HAP-1 (cell line): ENCODE measurements at regions not wholly inside any gene's neighbourhood (a gene's known extent, or its start where the extent isn't known, plus 50 kb on each side); places are given as distances from the start of the nearest gene placed in this dataset.
"Not testable (repeated sequence)": the region's sequence is repeated elsewhere in the genome, so short reads cannot be mapped to it uniquely, and the experiment has no call there.

Experiments
- DNase-seq, 2 experiments: peaks; one replicate each; pipeline ENCODE4 v3.0.0-alpha.2; 2016 to 2020; ENCODE audit warnings: low spot score in 2 of 2
- H3K27me3 ChIP-seq: fragments of 250-450 bp; sonication (Bioruptor Pico); 2 replicates; pipeline ENCODE4 v1.5.1; 2020; ENCODE audit warnings: low read depth, mild to moderate bottlenecking, moderate library complexity
- H3K36me3 ChIP-seq: fragments of 250-450 bp; sonication (Bioruptor Pico); replicated peaks from 2 replicates; pipeline ENCODE4 v1.5.1; 2020; ENCODE audit warnings: mild to moderate bottlenecking
- H3K4me1 ChIP-seq: fragments of 250-450 bp; sonication (Bioruptor Pico); 2 replicates; pipeline ENCODE4 v1.5.1; 2020; ENCODE audit warnings: mild to moderate bottlenecking
- H3K4me3 ChIP-seq: fragments of 250-450 bp; sonication (Bioruptor Pico); 2 replicates; pipeline ENCODE4 v1.5.1; 2020; ENCODE audit warnings: mild to moderate bottlenecking, moderate library complexity
- H3K9me3 ChIP-seq: fragments of 250-450 bp; sonication (Bioruptor Pico); 2 replicates; pipeline ENCODE4 v1.5.1; 2020; ENCODE audit warnings: mild to moderate bottlenecking, moderate library complexity
- in situ Hi-C: fragments of 300-500 bp; cut with MboI; formaldehyde crosslinking; loops from 3 replicates; pipeline ENCODE4 v1.14.3; 2020; ENCODE audit warnings: low sequenced_read_pairs, inconsistent platforms, mixed read lengths

DNA sequence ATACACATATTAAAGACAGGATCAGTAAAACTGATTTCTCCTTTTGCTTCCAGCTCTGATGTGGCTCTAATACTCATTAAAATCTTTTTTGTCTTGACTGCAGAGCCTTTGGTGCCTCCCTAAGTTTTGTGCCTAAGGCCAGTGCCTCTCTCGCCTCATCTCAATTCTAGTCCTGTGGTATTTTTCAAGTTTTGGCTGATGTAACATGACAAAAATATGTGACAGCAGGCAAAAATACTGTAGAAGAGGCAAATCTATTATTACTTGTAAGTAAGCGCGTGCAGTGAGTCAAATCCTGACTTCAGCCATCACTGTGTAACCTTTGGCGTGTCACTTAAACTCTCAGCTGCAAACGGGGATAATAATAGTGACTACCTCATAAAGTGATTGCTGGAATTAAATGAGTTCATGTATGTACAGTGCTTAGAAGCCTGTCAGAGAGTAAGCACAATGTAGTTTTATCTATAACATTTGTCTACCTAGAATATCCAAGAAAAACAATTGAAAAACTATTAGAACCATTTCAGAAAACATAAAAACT lies 74.0 kb downstream of the MAB21L3 start:
- in situ Hi-C loops, result no loop called here
- Histone ChIP-seq H3K4me1 (no peaks in the 10 kb centered on the region), H3K36me3 (no peaks in the 10 kb centered on the region), H3K27me3 (no peaks in the 10 kb centered on the region; the same call in 1 of the 2 replicates), H3K9me3 (no peaks in the 10 kb centered on the region), H3K4me3 (no peak overlapping the region)
- no peak for DNase-seq

DNA sequence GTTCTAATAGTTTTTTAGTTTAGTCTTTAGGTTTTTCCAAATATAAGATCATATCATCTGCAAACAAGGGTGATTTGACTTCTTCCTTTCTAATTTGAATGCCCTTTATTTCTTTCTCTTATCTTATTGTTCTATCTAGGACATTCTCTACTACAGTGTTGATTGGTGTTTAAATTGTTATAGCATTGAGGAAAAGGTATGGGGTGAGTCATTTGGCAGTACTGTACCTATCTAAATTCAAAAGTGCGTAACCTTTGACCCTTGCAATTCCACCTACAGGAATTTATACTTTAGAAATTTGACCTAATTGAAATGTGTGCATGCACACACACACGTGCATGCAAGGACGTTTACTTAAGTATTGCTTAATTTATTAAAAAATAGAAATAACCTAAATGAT lies 78.3 kb downstream of the MAB21L3 start:
- H3K4me1 ChIP-seq, result no peaks in the 10 kb centered on the region
- no peaks in the 10 kb centered on the region for H3K9me3 ChIP-seq
- in situ Hi-C loops, result no loop called here
- peaks cover 2% of the 10 kb centered on the region; the same call in 1 of the 2 replicates for H3K27me3 ChIP-seq
- no peak for DNase-seq
- no peaks in the 10 kb centered on the region for H3K36me3 ChIP-seq
- H3K4me3 ChIP-seq, result no peak overlapping the region

DNA sequence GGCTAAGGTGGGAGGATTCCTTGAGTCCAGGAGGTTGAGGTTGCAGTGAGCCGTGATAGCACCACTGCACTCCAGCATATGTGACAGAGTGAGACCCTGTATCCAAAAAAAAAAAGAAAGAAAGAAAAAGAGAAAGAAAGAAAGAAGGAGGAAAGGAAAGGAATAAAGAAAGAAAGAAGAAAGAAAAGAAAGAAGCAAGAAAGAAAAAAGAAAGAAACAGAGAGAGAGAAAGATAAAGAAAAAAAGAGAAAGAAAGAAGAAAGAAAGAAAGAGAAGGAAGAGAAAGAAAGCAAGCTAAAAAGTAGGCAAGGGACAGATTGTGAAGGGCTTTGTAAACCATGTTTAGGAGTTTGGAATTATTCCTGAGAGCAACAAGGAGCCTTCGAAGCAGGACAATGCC lies 80.1 kb downstream of the MAB21L3 start:
- peaks cover 2% of the 10 kb centered on the region; the same call in 1 of the 2 replicates for H3K27me3 ChIP-seq
- H3K36me3 ChIP-seq, result no peaks in the 10 kb centered on the region
- H3K4me1 ChIP-seq, result no peaks in the 10 kb centered on the region
- H3K9me3 ChIP-seq, result no peaks in the 10 kb centered on the region
- DNase-seq, result no peak
- in situ Hi-C loops, result no loop called here
- no peak overlapping the region for H3K4me3 ChIP-seq

DNA sequence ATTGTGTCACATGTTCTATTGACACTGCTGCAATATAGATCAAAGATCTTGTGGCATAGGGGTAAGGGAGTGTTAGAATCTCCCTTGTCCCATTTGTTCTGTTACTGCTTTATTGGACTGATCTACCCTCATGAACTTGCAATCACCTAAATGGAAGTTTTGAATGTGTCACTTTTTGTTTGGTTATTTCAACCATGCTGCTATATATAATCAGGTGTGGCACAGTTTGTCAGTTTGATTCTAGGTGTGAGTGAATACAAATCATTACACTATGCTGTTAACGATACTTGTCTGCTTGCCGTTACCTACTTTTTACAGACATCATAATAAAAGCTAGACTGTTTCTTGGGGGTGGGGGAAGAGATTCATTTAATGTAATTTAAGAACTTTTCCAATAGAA lies 82.6 kb downstream of the MAB21L3 start:
- Histone ChIP-seq H3K36me3 (no peaks in the 10 kb centered on the region), H3K9me3 (no peaks in the 10 kb centered on the region), H3K27me3 (peaks cover 6% of the 10 kb centered on the region; the same call in 1 of the 2 replicates), H3K4me3 (no peak overlapping the region), H3K4me1 (no peaks in the 10 kb centered on the region)
- in situ Hi-C loops, result no loop called here
- DNase-seq, result no peak

DNA sequence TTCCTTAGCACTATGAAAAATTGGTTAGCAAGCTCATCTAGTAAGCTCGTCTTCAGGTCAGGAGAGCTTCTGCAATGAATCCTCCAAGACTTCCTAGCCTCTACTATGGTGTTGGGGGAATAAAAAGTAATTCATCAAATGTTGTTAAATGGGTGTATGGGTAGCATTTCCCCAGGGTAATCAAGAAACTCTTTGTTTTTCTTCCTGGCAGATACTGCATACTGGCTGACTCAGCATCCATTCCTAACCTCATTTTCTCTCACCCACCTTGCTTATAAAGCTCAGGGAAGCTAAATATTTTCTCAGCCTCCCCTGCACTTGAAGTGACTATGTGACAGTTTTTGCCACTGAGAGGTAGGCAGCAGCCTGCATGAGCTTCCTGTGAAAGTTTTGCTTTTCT lies 83.4 kb downstream of the MAB21L3 start:
- H3K4me1 ChIP-seq, result no peaks in the 10 kb centered on the region
- H3K36me3 ChIP-seq, result no peaks in the 10 kb centered on the region
- in situ Hi-C loops, result no loop called here
- no peaks in the 10 kb centered on the region for H3K9me3 ChIP-seq
- H3K27me3 ChIP-seq, result peaks cover 7% of the 10 kb centered on the region; the same call in 1 of the 2 replicates
- no peak for DNase-seq
- no peak overlapping the region for H3K4me3 ChIP-seq

DNA sequence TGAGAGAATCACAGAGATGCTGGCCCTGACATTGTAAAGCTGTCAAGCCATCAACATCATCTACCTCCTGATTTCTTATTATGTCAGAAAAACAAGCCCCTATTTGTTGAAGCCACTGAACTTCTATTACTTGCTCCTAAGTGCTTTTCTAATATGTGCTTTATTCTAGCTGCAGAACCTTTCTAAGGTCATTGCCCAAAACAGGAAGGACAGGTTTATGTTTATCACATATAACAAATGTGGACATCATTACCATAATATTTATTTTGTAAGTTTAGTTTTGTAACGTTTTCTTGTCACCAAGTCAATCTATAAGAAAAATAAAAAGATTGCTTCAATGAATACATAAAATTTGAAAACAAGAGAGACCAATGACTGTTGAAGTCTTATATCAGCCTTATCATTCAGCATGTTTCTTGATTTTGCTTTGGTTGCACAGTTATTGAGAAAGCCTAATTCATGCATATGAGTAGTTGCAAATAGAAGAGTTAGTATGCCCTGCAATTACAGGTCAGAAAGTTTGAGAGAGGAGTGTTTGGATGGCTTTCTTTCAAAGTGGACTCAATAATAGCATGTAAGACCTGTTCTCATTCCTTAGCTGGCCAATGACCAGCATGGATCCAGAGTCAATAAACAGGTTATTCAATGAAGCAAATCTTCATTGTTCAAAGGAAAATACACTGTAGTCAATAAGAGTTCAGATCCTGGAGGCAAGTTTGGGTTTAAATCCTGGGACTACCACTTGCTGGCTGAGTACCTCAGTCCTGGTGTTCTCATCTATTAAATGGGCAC lies 84.1 kb downstream of the MAB21L3 start:
- Histone ChIP-seq H3K4me3 (no peak overlapping the region), H3K4me1 (no peaks in the 10 kb centered on the region), H3K27me3 (peaks cover 12% of the 10 kb centered on the region), H3K36me3 (no peaks in the 10 kb centered on the region), H3K9me3 (no peaks in the 10 kb centered on the region)
- DNase-seq, result no peak
- in situ Hi-C loops, result no loop called here

DNA sequence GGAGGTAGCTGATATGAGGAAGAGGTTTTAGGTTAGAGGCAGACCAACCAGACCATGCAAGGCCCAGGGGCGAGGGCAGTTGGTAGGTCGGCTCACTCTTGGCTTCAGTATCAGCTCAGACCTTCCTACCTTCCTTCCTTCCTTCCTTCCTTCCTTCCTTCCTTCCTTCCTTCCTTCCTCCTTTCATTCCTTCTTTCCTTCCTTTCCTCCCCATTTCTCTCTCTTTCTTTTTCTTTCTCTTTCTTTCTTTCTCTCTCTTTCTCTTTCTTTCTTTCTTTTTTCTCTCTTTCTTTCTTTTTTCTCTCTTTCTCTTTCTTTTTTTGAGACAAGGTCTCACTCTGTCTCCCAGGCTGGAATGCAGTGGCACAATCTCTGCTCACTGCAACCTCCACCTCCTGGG lies 89.1 kb downstream of the MAB21L3 start:
- H3K4me1 ChIP-seq, H3K4me3 ChIP-seq, H3K36me3 ChIP-seq, DNase-seq, in situ Hi-C loops, H3K9me3 ChIP-seq: not testable (repeated sequence)
- H3K27me3 ChIP-seq, result peaks cover 30% of the 10 kb centered on the region

DNA sequence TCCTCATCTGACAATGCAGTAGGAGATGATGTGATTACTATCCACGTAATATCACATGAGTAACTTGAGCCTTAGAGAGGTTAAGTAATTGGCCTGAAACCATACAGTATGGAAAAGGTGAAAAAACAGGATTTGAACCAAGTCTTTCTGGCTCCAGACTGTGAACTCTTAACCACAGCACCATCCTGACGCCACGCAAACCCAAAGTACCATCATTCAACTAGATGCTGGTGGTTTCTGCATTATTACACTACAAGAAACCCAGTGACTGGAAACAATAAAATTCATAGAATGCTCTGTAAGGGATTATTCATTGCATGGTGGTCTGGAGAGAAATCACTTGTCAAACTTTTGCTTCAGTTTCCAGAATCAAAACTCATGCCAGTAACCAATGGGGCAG lies 90.7 kb downstream of the MAB21L3 start:
- Histone ChIP-seq H3K4me1 (no peaks in the 10 kb centered on the region), H3K27me3 (peaks cover 30% of the 10 kb centered on the region), H3K4me3 (no peak overlapping the region), H3K9me3 (no peaks in the 10 kb centered on the region), H3K36me3 (no peaks in the 10 kb centered on the region)
- in situ Hi-C loops, result no loop called here
- DNase-seq, result no peak

DNA sequence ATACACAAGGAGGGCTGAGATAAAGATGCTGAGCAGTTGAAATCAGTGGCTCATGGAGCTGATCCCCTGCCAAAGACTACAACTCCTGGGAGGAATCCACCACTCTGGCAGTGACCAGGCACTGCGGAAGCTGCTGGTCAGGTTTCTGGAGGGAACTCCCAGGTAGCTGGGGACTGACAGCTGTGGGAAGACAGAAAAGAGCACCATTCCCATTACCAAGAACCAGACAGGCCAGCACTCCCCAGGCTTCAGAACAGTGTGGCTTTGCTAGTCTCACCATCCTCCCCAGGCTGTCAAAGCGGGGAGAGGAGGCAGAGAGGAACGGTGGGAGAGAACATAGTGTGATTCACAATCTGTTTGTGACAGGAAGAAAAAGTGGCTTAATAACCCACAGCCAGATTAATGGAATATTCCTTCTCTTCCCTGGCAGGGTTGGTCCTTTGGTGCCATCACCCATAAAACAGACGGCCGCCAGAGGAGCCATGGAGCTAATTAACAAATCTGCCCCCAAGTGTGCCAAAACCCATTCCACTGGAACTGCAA lies 92.1 kb downstream of the MAB21L3 start:
- no peak for DNase-seq
- peaks cover 27% of the 10 kb centered on the region for H3K27me3 ChIP-seq

DNA sequence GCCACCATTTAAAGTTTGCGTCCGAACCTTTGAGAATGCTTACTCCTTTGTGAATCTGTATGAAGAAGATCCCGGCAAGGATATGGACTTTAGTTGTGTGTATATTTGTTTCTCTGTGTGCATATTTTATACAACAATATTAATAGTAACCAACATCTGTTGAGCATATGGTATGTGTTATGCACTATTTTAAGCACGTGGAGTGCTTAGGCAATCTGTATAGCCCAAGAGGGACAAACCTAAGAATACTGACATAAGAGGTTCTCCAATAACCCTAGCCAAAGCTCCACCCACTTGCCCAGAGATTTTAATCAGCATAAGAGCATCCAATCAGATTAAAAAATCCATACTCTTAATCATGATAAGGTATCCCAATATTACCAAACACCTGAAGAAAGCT lies 92.7 kb downstream of the MAB21L3 start:
- Histone ChIP-seq H3K4me1 (no peaks in the 10 kb centered on the region), H3K36me3 (no peaks in the 10 kb centered on the region), H3K27me3 (peaks cover 27% of the 10 kb centered on the region), H3K9me3 (no peaks in the 10 kb centered on the region), H3K4me3 (no peak overlapping the region)
- in situ Hi-C loops, result no loop called here
- no peak for DNase-seq

More for the DNA sequence above, 92.1 kb downstream of the MAB21L3 start:
- H3K36me3 ChIP-seq, result no peaks in the 10 kb centered on the region
- H3K4me3 ChIP-seq, result no peak overlapping the region
- in situ Hi-C loops, result no loop called here
- H3K4me1 ChIP-seq, result no peaks in the 10 kb centered on the region
- no peaks in the 10 kb centered on the region for H3K9me3 ChIP-seq

DNA sequence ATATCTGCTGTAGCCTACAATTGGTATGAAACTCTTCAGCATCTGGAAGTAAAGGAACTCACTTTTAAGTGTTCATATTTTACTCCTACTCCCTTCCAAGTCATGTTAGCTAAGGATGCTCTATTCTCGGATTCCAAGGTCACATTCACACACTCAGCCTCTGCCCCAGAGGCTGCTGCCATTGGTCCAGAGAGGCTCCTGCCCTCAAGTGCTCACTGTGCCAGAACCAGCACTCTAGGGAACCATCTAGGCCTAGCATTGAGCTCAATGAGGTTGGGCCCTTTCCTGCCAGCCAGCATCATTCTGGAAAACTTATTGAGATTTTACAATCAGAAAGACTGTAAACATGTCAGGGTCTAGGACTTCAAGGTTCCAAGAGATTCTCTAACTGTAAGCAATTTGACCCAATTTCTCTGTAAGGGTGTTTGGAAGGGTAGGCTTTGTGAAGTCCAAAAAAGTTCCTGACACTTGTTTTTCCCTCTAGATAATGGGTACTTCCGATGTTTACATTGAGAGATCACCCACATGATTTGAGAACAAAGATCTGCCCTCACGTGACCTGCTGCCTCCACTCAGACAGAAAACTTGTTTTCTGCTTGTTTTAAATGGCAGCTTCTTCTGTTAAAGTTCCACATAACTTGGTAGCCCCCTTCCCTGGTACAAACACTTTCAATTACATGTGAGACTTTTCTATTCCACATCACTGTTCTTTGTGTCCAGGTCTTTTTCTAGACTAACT lies 94.9 kb downstream of the MAB21L3 start:
- Histone ChIP-seq H3K4me1 (no peaks in the 10 kb centered on the region), H3K4me3 (no peak overlapping the region), H3K9me3 (no peaks in the 10 kb centered on the region), H3K27me3 (peaks cover 14% of the 10 kb centered on the region), H3K36me3 (no peaks in the 10 kb centered on the region)
- in situ Hi-C loops, result no loop called here
- DNase-seq, result no peak

DNA sequence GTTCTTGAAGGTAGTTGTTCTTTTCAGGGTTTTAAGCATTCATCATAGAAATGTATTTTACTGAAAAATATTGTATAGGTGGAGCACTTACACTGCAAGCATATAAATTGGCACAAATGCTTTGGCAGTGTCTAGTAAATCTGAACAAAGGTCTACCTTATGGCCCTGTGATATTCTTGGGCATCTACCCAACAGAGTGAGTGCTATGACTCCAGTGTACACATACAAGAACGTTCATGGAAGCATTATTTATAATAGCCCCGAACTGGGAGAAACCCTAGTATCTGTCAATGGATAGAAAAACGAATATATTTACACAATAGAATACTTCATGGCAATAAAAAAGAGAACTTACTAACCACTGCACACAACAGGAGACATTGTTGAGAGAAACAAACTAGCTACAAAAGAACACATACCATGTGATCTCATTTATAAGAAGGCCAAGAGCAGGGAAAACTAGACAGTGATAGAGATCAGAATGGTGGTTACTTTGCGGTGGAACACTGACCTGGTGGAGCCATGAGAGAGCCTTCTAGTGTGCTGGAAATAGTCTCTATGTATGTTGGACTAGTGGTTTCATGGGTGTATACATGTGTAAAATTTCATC lies 96.0 kb downstream of the MAB21L3 start:
- H3K4me3 ChIP-seq, result no peak overlapping the region
- H3K27me3 ChIP-seq, result peaks cover 3% of the 10 kb centered on the region
- no peaks in the 10 kb centered on the region for H3K36me3 ChIP-seq
- no peaks in the 10 kb centered on the region for H3K4me1 ChIP-seq
- no peak for DNase-seq
- H3K9me3 ChIP-seq, result no peaks in the 10 kb centered on the region
- in situ Hi-C loops, result no loop called here

DNA sequence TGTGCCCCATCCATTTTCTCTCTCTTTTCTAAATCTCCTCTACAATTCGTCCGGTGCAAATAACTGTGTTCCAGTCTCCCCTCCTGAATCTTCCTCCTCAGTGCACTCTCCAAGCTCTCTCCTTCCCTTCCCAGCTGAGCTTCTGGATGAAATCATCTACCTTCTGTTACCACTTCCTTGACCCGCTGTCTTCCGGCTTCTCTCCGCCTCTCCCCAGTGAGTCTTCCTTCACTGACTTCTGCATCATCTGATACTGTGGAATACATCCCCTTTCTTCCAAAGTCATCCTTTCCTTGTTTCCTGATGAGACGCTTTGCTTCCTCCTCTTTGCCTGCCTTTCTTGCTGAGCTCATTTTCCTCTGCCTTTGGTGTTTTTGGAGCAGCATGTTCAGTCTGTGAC lies 96.9 kb downstream of the MAB21L3 start:
- no peak for DNase-seq
- in situ Hi-C loops, result no loop called here
- H3K27me3 ChIP-seq, result no peaks in the 10 kb centered on the region
- no peaks in the 10 kb centered on the region for H3K4me1 ChIP-seq
- H3K4me3 ChIP-seq, result no peak overlapping the region
- H3K36me3 ChIP-seq, result no peaks in the 10 kb centered on the region
- no peaks in the 10 kb centered on the region for H3K9me3 ChIP-seq

DNA sequence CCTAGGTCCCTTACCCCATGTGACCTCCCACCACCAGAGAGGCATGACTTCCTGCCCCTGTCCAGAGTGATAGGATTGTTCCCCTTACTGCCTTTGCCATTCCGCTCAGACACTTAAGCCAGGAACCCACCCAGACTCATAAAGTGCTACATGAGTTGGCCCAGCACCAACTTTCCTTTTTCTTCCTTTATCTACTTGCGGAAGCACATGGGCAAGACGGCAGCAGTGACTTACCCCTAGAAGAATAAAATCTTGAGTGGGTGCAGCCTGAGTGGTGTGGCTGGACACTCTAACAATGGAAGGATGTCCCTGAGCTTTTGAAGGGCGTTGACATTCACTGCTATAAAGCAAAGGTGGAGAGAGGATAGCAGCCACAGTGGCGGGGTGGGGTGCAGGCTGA lies 100.1 kb downstream of the MAB21L3 start:
- Histone ChIP-seq H3K27me3 (no peaks in the 10 kb centered on the region), H3K4me3 (no peak overlapping the region), H3K9me3 (no peaks in the 10 kb centered on the region), H3K36me3 (no peaks in the 10 kb centered on the region), H3K4me1 (no peaks in the 10 kb centered on the region)
- in situ Hi-C loops, result no loop called here
- no peak for DNase-seq
